H1 (cell line): ENCODE measurements at regions not wholly inside any gene's neighbourhood (a gene's known extent, or its start where the extent isn't known, plus 50 kb on each side); places are given as distances from the start of the nearest gene placed in this dataset.

Experiments used
- CTCF ChIA-PET: fragments of 300-600 bp; sonication (Branson Sonifier 250); formaldehyde crosslinking; loops from one replicate; lab custom pipeline; 2021; ENCODE audit not compliant: partially characterized antibody; lab: Charles Lee
- POLR2A ChIA-PET: fragments of 300-600 bp; sonication (Branson Sonifier 250); formaldehyde crosslinking; loops from one replicate; lab custom pipeline; 2021; ENCODE audit warnings: inconsistent platforms; ENCODE audit not compliant: partially characterized antibody; lab: Charles Lee
- DNase-seq, 2 experiments: peaks; one replicate each; pipeline versions ENCODE4 v3.0.0 to v3.0.0-alpha.2; 2010 to 2022; ENCODE audit warnings: low spot score in 2 of 2, low read depth in 1 of 2, mixed read lengths in 1 of 2
- FAIRE-seq: peaks from 2 replicates; lab custom pipeline; 2011; peaks lifted over from hg19 to GRCh38; lab: Jason Lieb, UNC
- H2AFZ ChIP-seq: 2 replicates; pipeline ENCODE4 v1.8.1; 2012; ENCODE audit warnings: low read length, inconsistent platforms
- H2AK5ac ChIP-seq: 2 replicates; pipeline ENCODE4 v1.6.1; 2013; ENCODE audit warnings: low read depth, low read length
- H2BK120ac ChIP-seq: replicated peaks from 2 replicates; pipeline ENCODE3; 2013; ENCODE audit warnings: low read depth, low read length, inconsistent platforms
- H2BK12ac ChIP-seq: 2 replicates; pipeline ENCODE4 v1.6.1; 2013; ENCODE audit warnings: low read depth, low read length
- H2BK15ac ChIP-seq: 2 replicates; pipeline ENCODE4 v1.6.1; 2013; ENCODE audit warnings: low read length
- H2BK20ac ChIP-seq: 2 replicates; pipeline ENCODE4 v1.6.1; 2013; ENCODE audit warnings: low read length
- H2BK5ac ChIP-seq: 2 replicates; pipeline ENCODE4 v1.6.1; 2013; ENCODE audit warnings: low read depth, low read length
- H3K14ac ChIP-seq: 2 replicates; pipeline ENCODE4 v1.6.1; 2013; ENCODE audit warnings: inconsistent platforms; ENCODE audit not compliant: insufficient read length
- H3K18ac ChIP-seq: 2 replicates; pipeline ENCODE4 v1.6.1; 2013; ENCODE audit warnings: low read length; ENCODE audit errors: extremely low read depth
- H3K23ac ChIP-seq: 2 replicates; pipeline ENCODE4 v1.6.1; 2013; ENCODE audit warnings: inconsistent platforms; ENCODE audit not compliant: insufficient read length
- H3K23me2 ChIP-seq: 2 replicates; pipeline ENCODE4 v1.6.1; 2013; ENCODE audit warnings: low read depth, low read length
- H3K27ac ChIP-seq: 2 replicates; pipeline ENCODE4 v1.6.1; 2011; ENCODE audit warnings: low read depth, low read length, inconsistent platforms
- H3K27me3 ChIP-seq, 4 experiments: replicated peaks in 1 of 4; 1 replicate in 1 of 4; 2 replicates in 3 of 4; pipeline versions ENCODE4 v1.6.1 to v1.8.1; 2011 to 2013; ENCODE audit warnings: low read length in 3 of 4, mild to moderate bottlenecking in 3 of 4, inconsistent platforms in 2 of 4, mixed read lengths in 2 of 4, moderate library complexity in 1 of 4; ENCODE audit not compliant: control insufficient read depth in 3 of 4, insufficient read depth in 3 of 4; ENCODE audit errors: extremely low read depth in 1 of 4
- H3K36me3 ChIP-seq, 4 experiments: 2 replicates each; pipeline versions ENCODE4 v1.6.1 to v1.8.1; 2011 to 2013; ENCODE audit warnings: mild to moderate bottlenecking in 4 of 4, low read length in 3 of 4, moderate library complexity in 2 of 4, control low read depth in 1 of 4, inconsistent platforms in 1 of 4; ENCODE audit not compliant: insufficient read depth in 4 of 4, control insufficient read depth in 2 of 4
- H3K4ac ChIP-seq: replicated peaks from 2 replicates; pipeline ENCODE3; 2013; ENCODE audit warnings: low read length, low read depth, mixed read lengths, inconsistent platforms; ENCODE audit not compliant: insufficient read length
- H3K4me1 ChIP-seq, 4 experiments: replicated peaks in 1 of 4; 1 replicate in 1 of 4; 2 replicates in 3 of 4; pipeline versions ENCODE4 v1.6.1 to v1.8.1; 2011 to 2013; ENCODE audit warnings: low read length in 3 of 4, inconsistent platforms in 2 of 4, mixed read lengths in 1 of 4; ENCODE audit not compliant: insufficient read depth in 4 of 4, control insufficient read depth in 3 of 4
- H3K4me2 ChIP-seq, 2 experiments: 2 replicates each; pipeline versions ENCODE4 v1.6.1 to v1.8.1; 2011 to 2013; ENCODE audit warnings: low read depth in 2 of 2, low read length in 2 of 2, control low read depth in 1 of 2, inconsistent platforms in 1 of 2, mild to moderate bottlenecking in 1 of 2; ENCODE audit not compliant: insufficient read depth in 1 of 2
- H3K4me3 ChIP-seq, 4 experiments: fragments of 200-600, 300-600 bp in 1 of 4; sonication (generic), shearing (Covaris generic), sonication (Bioruptor Twin) in 1 of 4; 2 replicates each; pipeline versions ENCODE4 v1.5.1 to v1.8.1; 2011 to 2016; ENCODE audit warnings: low read length in 4 of 4, low read depth in 3 of 4, control low read depth in 2 of 4, inconsistent platforms in 2 of 4, mild to moderate bottlenecking in 2 of 4, mixed read lengths in 1 of 4, moderate library complexity in 1 of 4; ENCODE audit not compliant: insufficient read depth in 2 of 4; ENCODE audit errors: extremely low read depth in 1 of 4
- H3K56ac ChIP-seq: replicated peaks from 2 replicates; pipeline ENCODE3; 2013; ENCODE audit warnings: low read depth, mild to moderate bottlenecking, mixed read lengths, low read length, inconsistent platforms; ENCODE audit not compliant: insufficient read length
- H3K79me1 ChIP-seq: 2 replicates; pipeline ENCODE4 v1.6.1; 2013; ENCODE audit warnings: low read depth, low read length, control low read depth
- H3K79me2 ChIP-seq, 2 experiments: 2 replicates each; pipeline versions ENCODE4 v1.6.1 to v1.8.1; 2012 to 2013; ENCODE audit warnings: low read length in 2 of 2, mild to moderate bottlenecking in 2 of 2, inconsistent platforms in 1 of 2; ENCODE audit not compliant: insufficient read depth in 2 of 2, control insufficient read depth in 1 of 2
- H3K9ac ChIP-seq, 4 experiments: replicated peaks in 1 of 4; 1 replicate in 1 of 4; 2 replicates in 3 of 4; pipeline versions ENCODE4 v1.6.1 to v1.8.1; 2011 to 2013; ENCODE audit warnings: low read depth in 3 of 4, low read length in 3 of 4, control low read depth in 2 of 4, mild to moderate bottlenecking in 2 of 4, moderate library complexity in 2 of 4, inconsistent platforms in 1 of 4; ENCODE audit errors: extremely low read depth in 1 of 4
- H3K9me3 ChIP-seq, 2 experiments: 2 replicates each; pipeline versions ENCODE4 v1.6.1 to v1.8.1; 2012 to 2013; ENCODE audit warnings: mild to moderate bottlenecking in 2 of 2, moderate library complexity in 2 of 2, control low read depth in 1 of 2, inconsistent platforms in 1 of 2, low read depth in 1 of 2, low read length in 1 of 2, mixed read lengths in 1 of 2; ENCODE audit not compliant: insufficient read depth in 2 of 2
- H4K20me1 ChIP-seq, 2 experiments: replicated peaks in 1 of 2; 2 replicates each; pipeline versions ENCODE3 to v1.8.1; 2011 to 2013; ENCODE audit warnings: inconsistent platforms in 2 of 2, low read length in 2 of 2, mild to moderate bottlenecking in 1 of 2; ENCODE audit not compliant: insufficient read depth in 2 of 2, control insufficient read depth in 1 of 2
- H4K5ac ChIP-seq: 2 replicates; pipeline ENCODE4 v1.6.1; 2013; ENCODE audit warnings: low read length, low read depth, mixed read lengths, inconsistent platforms; ENCODE audit not compliant: insufficient read length
- H4K8ac ChIP-seq: 2 replicates; pipeline ENCODE4 v1.8.0; 2013; ENCODE audit warnings: mild to moderate bottlenecking, moderate library complexity, low read length, inconsistent platforms; ENCODE audit not compliant: insufficient read depth; ENCODE audit errors: extremely low read depth
- H4K91ac ChIP-seq: replicated peaks from 2 replicates; pipeline ENCODE3; 2013; ENCODE audit warnings: low read length, mixed read lengths, inconsistent platforms; ENCODE audit not compliant: insufficient read length
- BACH1 ChIP-seq: IDR thresholded peaks from 2 replicates; pipeline ENCODE4 v1.6.1; 2012; ENCODE audit warnings: low read length, improper control_type of control experiment
- BRCA1 ChIP-seq: IDR thresholded peaks from 2 replicates; pipeline ENCODE4 v1.6.1; 2012; ENCODE audit warnings: low read depth, low read length, improper control_type of control experiment
- CBX8 ChIP-seq: fragments of 300-800, 300-1000 bp; sonication (generic); IDR thresholded peaks from 2 replicates; pipeline ENCODE4 v1.7.1; 2016; ENCODE audit warnings: low read depth, low read length, borderline replicate concordance
- CHD1 ChIP-seq: IDR thresholded peaks from 2 replicates; pipeline ENCODE4 v1.6.1; 2012; ENCODE audit warnings: low read depth, low read length, improper control_type of control experiment
- FOSL1 ChIP-seq: IDR thresholded peaks from 2 replicates; pipeline ENCODE4 v1.6.1; 2011; ENCODE audit warnings: mild to moderate bottlenecking, low read depth, low read length, moderate library complexity; ENCODE audit not compliant: insufficient read depth
- JUND ChIP-seq: IDR thresholded peaks from 2 replicates; pipeline ENCODE4 v1.6.1; 2011; ENCODE audit warnings: mild to moderate bottlenecking, improper control_type of control experiment, low read length
- KDM5A ChIP-seq: fragments of 200-600 bp; IDR thresholded peaks from 2 replicates; pipeline ENCODE4 v1.7.1; 2012; ENCODE audit warnings: mild to moderate bottlenecking, low read length, inconsistent platforms, mixed read lengths
- MAX ChIP-seq: IDR thresholded peaks from 2 replicates; pipeline ENCODE4 v1.6.1; 2012; ENCODE audit warnings: inconsistent platforms
- NANOG ChIP-seq: IDR thresholded peaks from 2 replicates; pipeline ENCODE4 v1.6.1; 2011; ENCODE audit warnings: low read length, low read depth, mild to moderate bottlenecking, inconsistent platforms; ENCODE audit not compliant: insufficient read depth, poor library complexity, severe bottlenecking
- POLR2A ChIP-seq, 2 experiments: IDR thresholded peaks; 1 replicate in 1 of 2; 2 replicates in 1 of 2; pipeline ENCODE4 v1.6.1; 2011; ENCODE audit warnings: low read depth in 2 of 2, low read length in 2 of 2, mild to moderate bottlenecking in 2 of 2; ENCODE audit errors: control extremely low read depth in 1 of 2
- SIX5 ChIP-seq: IDR thresholded peaks from 2 replicates; pipeline ENCODE4 v1.6.1; 2011; ENCODE audit warnings: mild to moderate bottlenecking, low read depth, low read length
- SUZ12 ChIP-seq: fragments of 200-600 bp; sonication (generic); IDR thresholded peaks from 2 replicates; pipeline ENCODE4 v1.6.1; 2012; ENCODE audit warnings: mild to moderate bottlenecking, inconsistent platforms, low read length, moderate library complexity, mixed read lengths
- WGBS, 2 experiments: shearing (Covaris generic) in 1 of 2; methylation state at CpG; one replicate each; pipeline versions ENCODE4 v1.1.6 to v1.1.7; 2013 to 2015; ENCODE audit warnings: low lambda C conversion rate in 2 of 2, mixed read lengths in 2 of 2, inconsistent platforms in 1 of 2, low coverage in 1 of 2, missing lambda C conversion rate in 1 of 2; ENCODE audit not compliant: insufficient replicate concordance in 2 of 2, insufficient coverage in 1 of 2, insufficient read length in 1 of 2; ENCODE audit errors: extremely low coverage in 1 of 2, missing lambda C conversion rate in 1 of 2; 5-methylcytosine and 5-hydroxymethylcytosine counted together
- TF ChIP-seq, protein P1 (sequence below): IDR thresholded peaks from 2 replicates; pipeline ENCODE4 v1.6.1; 2011; ENCODE audit warnings: low read depth, mild to moderate bottlenecking, low read length; ENCODE audit not compliant: insufficient read depth
- TF ChIP-seq, protein P2 (sequence below): IDR thresholded peaks from 2 replicates; pipeline ENCODE4 v1.6.1; 2011; ENCODE audit warnings: low read length, improper control_type of control experiment

DNA sequence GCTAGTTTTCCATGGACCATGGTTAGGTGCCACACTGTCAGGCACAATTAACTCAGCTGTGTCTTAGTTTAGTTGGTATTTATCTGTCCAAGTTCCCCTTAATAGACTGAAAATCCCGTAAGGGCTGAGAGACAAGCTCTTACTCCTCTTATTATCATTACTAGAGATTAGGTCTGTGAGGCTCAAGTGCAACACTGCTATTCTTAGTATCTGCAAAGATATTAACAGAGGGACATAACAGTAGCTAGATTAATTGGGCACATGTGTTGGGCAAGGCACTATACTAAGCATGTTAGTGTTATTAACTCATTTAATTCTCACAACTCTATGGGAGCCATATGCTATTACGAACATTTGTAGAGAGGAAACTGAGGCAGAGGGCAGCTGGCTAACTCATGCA is 137.3 kb downstream of the VEGFA start:
- Histone ChIP-seq H2BK12ac (no peak overlapping the region), H3K14ac (no peak overlapping the region), H2BK5ac (no peak overlapping the region), H3K4me3 (no peak overlapping the region), H3K56ac (no peak overlapping the region), H3K9me3 (no peaks in the 10 kb centered on the region), H3K4ac (no peak overlapping the region), H2AFZ (no peak overlapping the region), H3K27ac (no peak overlapping the region), H3K9ac (no peak overlapping the region), H3K23ac (no peak overlapping the region), H4K91ac (no peak overlapping the region), H4K8ac (no peak overlapping the region), H3K79me1 (no peaks in the 10 kb centered on the region), H4K20me1 (no peaks in the 10 kb centered on the region), H2BK120ac (no peak overlapping the region), H3K27me3 (no peaks in the 10 kb centered on the region), H3K18ac (no peak overlapping the region), H2AK5ac (no peak overlapping the region), H2BK20ac (no peak overlapping the region), H3K4me2 (no peak overlapping the region), H3K4me1 (peaks cover 0 to 18% (median 9%) of the 10 kb centered on the region in 4 experiments; a peak in 6 of 7 replicates), H2BK15ac (no peak overlapping the region), H3K36me3 (no peaks in the 10 kb centered on the region), H4K5ac (no peak overlapping the region), H3K79me2 (no peaks in the 10 kb centered on the region), H3K23me2 (no peaks in the 10 kb centered on the region)
- no peak for DNase-seq
- POLR2A ChIA-PET, result interaction anchor here (0.9 to 2.4 kb wide), 3 partner anchors 10 to 116 kb away, joined by 3 to 9 read pairs (median 3); no protein-coding TSS in a partner anchor
- WGBS, 2 experiments, result 92% methylated on average over 2 of the region's 2 CpGs; no CpG with 5 or more reads in 1 of the 2 experiments
- CTCF ChIA-PET, result interaction anchor here (0.7 to 1.9 kb wide), 7 partner anchors 10 to 345 kb away, joined by 3 to 7 read pairs (median 3); no protein-coding TSS in a partner anchor
- FAIRE-seq, result no peak
- TF ChIP-seq SUZ12 (no peak), KDM5A (no peak), CBX8 (no peak), MAX (no peak), BACH1 (no peak), FOSL1 (no peak), BRCA1 (no peak), NANOG (no peak), POLR2A (IDR thresholded peaks at IDR 0.05; ENCODE audit: control extremely low read depth in 1 of 2, low read depth in 2 of 2, low read length in 2 of 2) (no peak), SIX5 (no peak), CHD1 (no peak), JUND (no peak)
- TF ChIP-seq, protein P1, sequence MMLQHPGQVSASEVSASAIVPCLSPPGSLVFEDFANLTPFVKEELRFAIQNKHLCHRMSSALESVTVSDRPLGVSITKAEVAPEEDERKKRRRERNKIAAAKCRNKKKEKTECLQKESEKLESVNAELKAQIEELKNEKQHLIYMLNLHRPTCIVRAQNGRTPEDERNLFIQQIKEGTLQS, result no peak
- TF ChIP-seq, protein P2, sequence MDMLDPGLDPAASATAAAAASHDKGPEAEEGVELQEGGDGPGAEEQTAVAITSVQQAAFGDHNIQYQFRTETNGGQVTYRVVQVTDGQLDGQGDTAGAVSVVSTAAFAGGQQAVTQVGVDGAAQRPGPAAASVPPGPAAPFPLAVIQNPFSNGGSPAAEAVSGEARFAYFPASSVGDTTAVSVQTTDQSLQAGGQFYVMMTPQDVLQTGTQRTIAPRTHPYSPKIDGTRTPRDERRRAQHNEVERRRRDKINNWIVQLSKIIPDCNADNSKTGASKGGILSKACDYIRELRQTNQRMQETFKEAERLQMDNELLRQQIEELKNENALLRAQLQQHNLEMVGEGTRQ, result no peak
